GM18517 (cell line): ENCODE measurements at regions not wholly inside any gene's neighbourhood (a gene's known extent, or its start where the extent isn't known, plus 50 kb on each side); places are given as distances from the start of the nearest gene placed in this dataset.

Experiments
- ATAC-seq: cut with Tn5 transposase; IDR thresholded peaks from one replicate; pipeline ENCODE4 v1.9.1; 2021; ENCODE audit warnings: mild to moderate bottlenecking, moderate library complexity; ENCODE audit not compliant: unreplicated experiment

DNA sequence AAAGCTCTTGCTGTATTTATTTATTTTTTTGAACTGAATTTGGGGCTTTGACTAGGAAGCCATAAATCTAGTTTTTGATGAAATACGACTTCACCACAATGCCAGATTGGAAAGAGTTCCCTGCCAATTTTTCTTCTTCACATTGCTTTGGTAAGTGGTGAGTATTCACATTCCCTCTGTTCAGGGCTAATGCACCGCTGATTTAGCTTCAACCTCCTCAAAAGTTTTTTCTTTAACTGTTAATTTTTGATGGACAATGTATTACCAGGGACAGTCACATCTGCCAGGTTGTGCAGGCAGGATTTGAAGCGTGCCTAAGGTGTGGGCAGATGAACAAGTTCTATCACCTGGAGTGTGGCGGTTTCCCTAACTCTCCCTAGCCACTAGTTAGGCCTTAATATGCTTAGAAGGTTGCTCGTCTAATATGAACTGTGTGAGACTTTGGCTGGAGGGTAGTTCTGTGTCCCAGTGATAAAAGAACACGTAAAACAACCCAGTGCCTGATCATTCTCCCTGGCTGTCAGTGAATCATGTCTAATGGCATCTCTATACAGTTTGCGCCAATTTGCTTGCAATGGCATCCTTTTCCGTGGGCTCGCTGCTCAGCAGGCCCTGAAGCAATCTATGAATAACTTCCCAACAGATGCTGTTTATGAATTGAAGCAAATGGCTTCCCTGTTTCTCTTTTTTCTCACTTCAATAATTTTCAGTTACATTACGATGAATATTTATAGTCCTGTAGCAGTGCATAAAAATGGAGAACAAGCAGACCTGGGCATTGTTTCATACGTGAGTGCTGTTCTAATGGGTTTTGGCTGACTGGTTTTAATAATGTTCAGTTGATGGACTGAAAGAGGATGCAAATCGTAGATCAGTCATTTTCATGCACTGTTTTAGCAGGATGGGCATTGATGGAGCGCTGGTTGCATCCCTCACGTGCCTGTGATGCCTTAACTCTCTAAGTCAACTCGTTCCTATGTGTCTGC, 243.2 kb upstream of the SUCLG2 start:
- ATAC-seq, result no peak

DNA sequence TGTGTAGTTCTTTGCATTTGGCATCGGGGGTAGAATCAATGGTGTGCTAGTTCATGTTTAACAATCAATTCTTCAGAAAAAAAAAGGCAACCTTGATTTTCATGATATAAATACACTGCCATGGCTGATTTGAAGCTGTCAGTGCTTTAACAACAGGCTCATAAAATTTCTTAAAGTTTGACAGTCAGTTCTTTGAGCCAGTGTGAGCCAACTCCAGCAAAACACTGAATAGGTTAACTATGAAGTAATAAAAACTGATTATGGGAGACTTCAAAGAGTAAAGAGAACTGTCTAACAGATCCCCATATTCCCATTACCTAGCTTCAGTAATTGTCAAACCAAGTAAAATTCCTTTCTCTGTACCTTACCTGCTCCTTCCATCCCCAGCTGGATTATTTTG, 241.7 kb upstream of the SUCLG2 start:
- ATAC-seq, result no peak

DNA sequence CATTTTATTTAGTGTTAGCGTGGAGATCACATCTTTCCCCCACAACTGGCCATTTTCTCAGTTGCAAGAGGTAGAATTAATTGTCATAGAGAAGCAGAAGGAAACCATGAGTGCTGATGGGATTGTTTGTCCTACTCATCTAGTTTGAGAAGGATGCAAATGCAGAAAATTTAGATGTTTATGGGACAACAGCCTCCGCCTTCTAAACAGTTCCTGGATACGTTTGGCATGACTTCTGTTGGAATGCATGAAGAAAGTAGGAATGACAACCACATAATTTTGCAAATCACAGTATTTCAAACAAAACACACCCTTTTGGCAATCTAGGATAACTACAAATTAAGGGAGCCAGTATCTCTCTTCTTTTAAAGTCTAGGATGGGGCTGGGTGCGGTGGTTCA, 240.1 kb upstream of the SUCLG2 start:
- ATAC-seq, result no peak

DNA sequence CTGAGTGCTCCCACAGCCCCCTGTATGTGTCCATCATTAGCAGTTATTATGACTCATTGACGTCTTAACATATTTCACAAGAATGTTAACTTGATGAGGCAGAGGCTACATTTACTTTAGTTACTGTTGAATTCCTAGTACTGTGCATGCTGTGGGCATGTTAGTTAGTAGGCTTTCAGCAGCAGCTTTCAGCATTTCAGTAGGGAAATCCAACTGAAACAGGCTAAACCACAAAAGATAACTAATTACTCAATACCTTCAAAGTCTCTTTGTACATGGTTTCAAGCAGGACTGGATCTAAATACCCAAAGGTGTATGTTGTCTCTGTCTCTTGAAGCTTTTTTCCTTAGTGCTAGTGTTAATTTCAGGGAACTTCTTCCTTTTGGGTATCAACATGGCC, 229.9 kb upstream of the SUCLG2 start:
- ATAC-seq, result no peak

DNA sequence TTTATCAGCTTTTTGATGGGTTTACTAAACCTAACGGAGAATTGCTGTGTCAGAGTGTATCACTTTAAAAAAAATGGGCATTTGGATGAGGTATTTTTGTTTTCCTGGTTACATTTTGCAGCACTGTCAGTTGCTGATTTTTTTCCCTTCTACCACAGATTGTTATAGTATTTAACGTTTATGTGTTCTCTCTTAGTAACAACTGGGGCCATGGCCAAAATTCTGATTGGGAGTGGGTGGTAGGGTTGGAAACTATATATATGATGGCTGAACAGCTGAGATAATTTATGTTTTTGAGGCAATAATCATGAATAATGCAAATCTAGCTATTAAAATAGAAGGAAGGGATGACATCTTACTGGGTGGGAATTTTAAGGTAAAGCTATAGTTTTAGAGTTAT, 229.4 kb upstream of the SUCLG2 start:
- no peak for ATAC-seq

DNA sequence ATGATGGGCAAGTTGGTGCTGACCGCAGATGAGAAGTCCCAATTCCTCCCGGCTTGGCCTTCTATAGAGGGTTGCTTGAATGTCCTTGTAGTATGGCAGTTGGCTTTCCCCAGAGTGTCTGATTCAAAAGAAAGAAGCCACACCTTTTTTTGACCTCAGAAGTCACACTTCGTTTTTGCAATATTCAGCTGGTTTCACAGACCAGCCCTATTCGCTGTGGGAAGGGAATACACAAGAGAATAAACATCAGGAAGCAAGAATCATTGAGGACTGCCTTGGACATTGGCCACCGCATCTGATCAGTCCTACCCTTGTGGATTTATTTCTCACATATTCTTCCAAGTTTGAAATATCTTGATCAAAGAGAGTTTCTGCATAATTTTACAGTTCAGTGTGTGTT, 228.6 kb upstream of the SUCLG2 start:
- no peak for ATAC-seq

DNA sequence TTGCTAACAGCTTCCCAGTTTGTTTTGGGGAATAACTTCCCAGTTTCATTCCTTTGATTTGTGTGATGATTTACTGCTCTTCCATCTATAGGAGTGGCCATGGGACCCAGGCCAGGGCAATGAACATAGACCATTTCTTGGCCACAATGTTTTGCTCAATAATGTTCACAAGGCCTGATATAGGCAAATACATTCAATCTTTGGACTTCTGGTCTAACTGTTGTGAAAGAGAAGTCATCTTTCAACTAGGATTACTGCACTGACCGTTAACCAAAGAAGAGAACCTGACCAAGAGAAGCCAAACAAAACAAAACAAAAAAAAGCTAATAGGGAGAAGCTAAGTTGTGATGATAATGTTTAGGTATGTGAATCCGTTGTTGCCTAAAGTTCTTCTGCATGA, 221.8 kb upstream of the SUCLG2 start:
- ATAC-seq, result no peak

DNA sequence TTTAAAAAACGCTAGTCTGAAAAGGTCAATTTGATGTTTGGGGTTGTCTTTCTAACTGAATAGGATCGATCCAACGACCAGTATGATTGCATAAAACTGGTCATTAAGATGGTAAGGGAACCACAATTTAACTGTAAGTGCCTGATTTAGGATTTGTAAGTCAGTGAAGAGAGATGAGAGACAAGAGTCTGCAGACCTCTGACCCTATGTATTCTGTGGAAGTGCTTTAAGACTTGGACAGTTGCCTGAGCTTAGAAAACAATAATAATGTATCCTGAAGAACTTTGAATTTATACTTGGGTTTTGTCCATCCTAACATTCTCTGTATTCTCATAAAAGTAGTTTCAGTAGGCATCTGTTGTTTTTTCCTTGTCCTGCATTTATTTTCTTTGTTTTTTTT, 221.4 kb upstream of the SUCLG2 start:
- ATAC-seq, result no peak

DNA sequence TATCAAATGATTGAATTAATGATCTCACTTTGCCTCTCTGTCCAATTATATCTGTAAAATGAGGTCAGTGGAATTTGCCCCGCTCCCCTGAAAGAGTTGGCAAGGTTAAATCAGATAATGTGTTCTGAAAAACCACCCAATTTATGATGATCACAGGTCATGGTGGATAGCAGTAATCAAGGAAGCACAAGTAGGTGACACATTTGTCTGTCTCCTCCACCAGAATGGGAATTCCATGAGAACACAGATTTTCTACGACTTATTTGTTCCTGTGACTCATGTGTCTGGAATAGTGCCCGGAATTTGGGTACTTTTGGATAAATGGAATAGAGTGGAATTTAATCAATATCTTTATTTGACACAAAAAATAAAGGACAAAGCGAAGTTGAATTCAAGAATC, 220.9 kb upstream of the SUCLG2 start:
- no peak for ATAC-seq

DNA sequence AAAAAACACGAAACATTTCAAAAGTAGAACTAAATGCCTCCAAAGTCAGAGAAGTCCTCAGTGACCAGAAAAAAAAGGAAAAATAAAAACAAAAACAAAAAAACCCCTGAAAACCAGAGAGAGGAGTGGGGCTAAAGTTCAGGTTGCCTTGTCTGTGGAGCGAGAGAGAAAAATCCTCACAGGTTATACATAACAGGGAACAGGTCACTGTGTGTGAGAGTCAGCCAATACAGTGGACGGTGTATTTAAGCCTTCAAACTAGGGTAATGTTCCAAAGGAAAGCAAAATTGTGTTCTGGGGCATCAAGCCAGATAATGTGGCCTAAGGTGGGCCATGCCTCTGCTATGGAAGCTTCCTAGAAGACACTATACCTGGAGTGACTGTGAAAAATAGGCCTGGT, 216.1 kb upstream of the SUCLG2 start:
- ATAC-seq, result no peak

DNA sequence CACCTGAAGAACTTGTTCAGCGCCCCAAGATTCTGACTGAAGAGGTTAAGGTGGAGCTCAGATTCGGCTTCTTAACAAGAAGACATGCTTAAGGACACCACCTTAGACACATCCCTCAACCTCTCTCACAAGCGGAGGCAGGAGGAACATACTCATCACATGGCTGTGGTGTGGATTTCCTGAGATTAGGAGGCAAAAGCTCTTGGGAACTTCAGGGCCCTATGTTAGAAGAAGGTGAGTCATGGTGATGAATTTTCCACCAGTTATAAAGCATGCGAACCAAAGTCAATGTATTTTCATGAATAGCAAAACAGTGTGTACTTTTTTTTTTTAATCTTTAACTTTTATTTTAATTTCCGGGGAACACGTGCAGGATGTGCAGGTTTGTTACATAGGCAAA, 212.2 kb upstream of the SUCLG2 start:
- no peak for ATAC-seq

DNA sequence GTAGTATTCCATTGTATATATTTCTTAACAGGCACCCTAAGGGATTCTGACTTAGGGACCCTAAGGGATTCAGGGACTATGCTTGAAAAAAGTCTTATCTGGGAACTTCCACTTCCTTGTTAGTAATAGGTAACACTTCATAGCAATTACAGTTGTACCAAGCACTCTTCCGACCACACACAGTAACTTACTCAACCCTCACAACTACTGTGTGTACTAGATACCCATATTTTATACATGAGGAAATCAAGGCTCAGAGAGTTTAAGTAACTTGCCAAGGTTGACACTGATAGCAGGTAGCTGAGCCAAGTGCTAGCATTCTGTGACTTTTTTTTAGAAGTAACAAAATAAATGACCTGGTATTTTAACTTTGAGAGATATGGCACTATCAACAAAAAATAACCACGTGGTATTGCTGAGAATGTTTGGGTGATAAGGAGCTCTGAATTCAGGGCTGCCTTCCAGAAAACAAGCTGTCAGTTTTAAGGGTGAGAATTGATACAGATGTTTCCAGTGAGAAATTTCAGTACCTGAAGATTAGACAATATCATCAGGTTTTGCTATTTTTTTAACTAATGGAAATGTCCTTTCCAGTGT, 210.3 kb upstream of the SUCLG2 start:
- ATAC-seq, result no peak

DNA sequence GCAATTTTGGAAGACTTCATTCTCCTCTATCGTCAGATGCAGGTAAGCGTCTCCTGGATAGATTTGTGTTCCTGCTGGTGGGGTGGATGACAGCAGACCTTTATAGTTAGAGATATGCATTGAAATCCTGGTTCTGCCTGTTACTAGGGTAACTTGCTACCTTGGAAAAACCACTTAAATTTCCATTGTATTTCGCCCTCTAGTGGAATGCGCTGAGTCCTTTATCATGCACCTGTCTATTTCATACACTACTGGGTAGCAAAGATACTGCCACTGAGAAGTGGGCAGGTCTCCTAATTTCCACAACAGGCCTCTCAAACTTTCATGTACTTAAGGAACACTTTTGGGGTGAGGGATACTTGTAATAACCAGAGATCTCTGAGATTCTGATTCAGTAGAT, 209.5 kb upstream of the SUCLG2 start:
- no peak for ATAC-seq

DNA sequence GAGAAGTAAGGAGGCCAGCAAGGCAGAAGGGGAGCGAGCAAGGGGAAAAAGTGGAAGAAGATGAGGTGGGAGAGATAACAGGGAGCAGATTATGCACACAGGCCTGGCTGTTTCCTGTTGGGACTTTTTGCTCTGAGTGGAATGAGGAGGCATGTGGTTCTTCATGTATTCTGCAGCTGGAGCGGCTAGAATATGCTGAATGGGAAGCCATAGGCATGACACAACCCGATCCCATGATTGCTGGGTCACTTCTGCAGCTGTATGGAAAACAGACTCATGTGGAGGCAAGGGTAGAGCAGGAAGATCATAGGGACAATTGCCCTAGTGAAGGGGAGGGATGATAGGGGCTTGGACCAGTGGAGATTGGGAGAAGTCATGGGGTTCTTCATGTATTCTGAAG, 206.0 kb upstream of the SUCLG2 start:
- ATAC-seq, result no peak

DNA sequence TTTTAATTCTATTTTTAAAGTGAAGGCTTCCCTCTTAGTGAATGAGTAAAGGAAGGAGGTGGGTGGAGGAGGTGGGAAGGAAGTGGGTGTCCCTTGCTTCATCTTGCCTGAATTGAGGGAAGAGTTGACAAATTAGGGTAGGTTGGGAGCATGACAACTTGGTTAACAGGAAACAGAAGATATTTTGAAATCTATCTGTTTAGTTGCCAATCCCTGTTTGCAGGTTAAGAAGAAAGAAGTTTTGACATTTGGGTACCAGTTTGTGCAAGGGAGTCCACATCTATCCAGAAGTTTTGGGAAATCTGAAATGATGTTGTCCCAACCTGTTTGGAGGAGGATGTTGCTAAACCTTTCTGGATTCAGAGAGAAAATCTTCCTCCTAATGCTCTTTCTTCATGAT, 204.1 kb upstream of the SUCLG2 start:
- ATAC-seq, result no peak

DNA sequence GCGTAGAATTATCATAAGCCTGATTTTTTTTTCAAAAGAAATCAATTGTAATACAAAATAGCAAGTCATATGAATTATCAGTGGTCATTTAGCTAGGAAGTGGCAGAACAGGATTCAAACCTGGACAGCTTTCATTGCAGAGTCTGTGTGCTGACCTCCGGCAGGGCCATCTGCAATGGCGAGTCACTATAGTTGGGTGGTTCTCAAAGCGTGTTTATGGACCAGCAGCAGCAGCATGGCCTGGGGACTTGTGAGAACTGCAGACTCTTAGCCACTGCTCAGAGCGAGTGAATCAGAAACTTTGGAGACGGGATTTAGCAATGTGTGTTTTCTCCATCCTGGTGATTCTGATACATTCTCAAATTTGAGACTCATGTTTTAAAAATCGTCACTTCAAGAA, 202.3 kb upstream of the SUCLG2 start:
- no peak for ATAC-seq

DNA sequence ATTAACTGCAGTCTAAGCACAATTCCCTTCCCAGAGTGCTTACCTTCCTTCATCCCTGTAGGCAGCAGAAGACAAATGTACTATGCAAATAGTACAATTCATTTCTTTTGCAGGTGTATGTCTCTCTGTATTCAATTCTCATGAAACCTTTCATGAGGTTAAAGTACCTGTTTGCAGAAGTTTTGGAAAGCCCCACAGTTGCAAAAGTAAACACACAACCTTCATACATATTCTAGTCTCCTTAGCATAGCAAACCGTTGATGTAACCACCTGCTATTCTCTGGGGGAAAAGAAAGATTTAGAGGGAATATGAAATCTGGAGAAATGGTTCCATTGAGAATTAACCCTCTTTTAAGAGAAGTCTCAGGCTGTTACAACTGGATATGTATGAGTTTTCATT, 200.3 kb upstream of the SUCLG2 start:
- ATAC-seq, result no peak

DNA sequence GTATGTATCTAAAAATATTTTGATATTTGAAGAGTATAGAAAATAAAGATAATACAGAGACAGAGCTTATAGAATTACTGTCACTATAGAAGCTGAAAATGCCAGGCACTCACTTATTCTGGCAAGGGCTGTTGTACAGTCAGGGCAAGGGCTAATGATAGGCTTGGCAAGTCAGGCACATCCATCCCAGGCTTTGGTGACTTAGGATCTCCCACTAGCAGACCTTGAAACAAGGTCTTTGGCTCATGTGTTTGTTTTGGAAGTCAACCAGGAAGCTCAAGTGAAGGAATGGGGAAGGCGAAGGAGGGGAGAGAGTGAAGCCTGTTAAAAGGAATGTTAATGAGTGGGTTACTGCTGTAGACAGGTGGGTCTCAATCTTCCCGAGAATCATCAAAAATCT, 199.1 kb upstream of the SUCLG2 start:
- no peak for ATAC-seq

DNA sequence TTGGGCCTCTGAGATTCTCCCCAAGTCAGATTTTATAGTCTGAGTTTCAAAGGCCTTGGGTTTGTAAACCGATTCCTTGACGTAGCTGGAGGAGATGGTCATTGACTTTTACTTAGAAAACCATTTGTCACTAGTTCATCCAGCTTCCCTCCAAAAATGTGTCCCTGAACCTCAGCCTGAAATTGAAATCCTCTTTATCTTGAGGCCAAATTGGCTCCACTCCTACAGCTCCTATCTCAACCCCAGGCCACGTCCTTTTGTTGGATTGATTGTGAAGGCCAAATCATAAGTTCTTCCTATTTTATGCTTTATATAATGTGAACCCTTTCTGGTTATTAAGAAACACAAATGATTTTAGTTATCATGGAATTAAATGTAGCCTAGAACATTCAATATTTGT, 193.9 kb upstream of the SUCLG2 start:
- ATAC-seq, result no peak

DNA sequence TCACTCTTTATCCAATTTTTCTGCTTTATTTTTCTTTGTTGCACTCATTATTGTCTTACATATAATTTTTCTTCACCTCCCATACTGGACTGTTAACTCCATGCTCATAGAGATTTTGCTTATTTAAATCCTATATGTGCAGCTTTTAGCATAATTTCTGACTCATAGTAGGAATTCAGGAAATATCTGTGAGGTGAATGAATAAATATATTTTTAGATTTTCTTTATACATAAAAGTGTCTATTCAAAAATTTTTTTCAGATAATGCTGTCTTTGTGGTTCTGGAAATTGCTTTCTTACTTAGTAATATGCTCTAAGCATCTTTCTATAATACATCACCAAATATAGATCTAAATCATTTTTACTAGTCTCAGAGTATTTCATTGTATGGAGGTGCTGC, 191.8 kb upstream of the SUCLG2 start:
- no peak for ATAC-seq

DNA sequence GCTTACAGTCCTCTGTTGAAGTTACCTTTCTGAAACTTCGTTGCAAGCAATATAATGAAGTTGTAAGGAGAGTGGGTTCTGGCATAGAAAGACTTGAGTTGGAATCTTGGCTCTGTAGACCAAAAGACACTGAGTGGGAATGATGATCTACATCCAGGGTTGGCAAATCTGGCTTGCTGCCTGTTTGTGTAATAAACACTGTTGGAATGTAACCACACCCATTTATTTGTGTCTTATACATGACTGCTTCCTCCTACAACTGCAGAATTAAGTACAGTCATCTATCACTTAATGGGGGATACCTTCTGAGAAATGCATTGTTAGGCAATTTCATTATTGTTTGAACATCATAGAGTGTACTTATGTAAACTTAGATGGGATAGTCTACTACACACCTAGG, 178.4 kb upstream of the SUCLG2 start:
- ATAC-seq, result no peak

DNA sequence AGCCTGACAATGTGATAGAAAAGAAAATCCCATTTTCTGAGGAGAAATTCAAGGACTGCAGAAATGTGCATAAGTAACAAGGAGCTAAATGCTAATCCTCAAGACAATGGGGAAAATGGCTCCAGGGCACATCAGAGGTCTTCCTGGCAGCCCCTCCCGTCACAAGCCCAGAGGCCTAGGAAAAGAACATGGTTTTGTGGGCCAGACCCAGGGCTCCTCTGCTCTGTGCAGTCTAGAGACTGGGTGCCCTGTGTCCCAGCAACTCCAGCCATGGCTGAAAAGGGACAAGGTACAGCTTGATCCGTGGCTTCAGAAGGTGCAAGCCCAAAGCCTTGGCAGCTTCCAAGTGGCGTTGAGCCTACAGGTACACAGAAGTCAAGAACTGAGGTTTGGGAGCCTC, 176.8 kb upstream of the SUCLG2 start:
- no peak for ATAC-seq
